ENCODE measurements at regions not wholly inside any gene's neighbourhood (a gene's known extent, or its start where the extent isn't known, plus 50 kb on each side); places are given as distances from the start of the nearest gene placed in this dataset.

DNA sequence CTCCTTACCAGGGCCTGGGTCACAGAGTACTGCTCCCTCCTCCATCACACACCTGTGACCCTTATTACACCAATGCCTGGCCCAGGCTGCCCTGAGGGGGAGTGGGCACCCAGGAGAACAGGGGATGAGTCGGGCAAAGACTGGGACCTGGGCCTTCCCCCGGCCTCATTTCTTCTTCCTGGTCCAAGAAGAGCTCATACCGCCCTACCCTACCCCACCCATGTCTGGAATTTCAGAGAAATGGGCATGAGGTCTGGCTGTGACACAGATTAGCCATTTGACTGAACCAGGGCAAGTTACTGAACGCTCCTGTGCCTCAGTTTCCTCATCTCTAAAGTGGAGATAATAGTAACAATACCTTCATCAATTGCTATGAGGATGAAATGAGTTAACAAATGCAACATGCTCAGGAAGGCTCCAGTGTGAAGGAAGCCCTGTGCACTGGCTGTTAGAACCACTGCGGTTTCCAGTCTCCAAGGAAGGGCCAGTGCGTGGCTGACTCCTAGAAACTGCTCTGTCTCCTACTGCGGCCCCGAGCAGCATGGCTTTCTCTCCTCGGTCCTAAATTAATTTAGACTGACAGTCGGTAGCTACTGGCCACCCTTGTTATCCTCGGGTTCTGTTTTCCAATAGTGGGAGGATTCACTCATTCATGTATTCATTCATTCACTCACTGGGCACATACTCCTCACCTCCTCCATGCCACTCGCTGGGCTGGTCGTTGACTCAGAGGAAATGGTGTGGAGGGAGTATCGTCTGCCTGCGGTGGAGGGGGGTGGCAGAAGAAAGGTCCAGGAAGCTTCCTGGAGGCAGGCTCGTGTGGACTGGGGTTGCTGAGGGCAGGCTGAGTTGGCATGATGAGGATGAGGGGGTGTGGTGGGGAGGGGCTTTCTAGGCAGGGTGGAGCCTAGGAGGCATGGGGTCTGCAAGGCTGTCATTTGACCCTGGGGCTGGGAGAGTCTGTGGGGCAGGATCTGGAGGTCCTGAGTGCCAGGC lies 175.6 kb downstream of the GLI2 start:
- H3K4me3 ChIP-seq (ENCODE audit: severe bottlenecking): no peak overlapping the region
- H3K27ac ChIP-seq (ENCODE audit: poor library complexity, severe bottlenecking): peak overlapping the region; percentile 87
- TF ChIP-seq CTCF (IDR thresholded peaks at IDR 0.05; ENCODE audit: poor library complexity, severe bottlenecking): no peak
- no peaks in the 10 kb centered on the region for H3K36me3 ChIP-seq (ENCODE audit: low read depth)
- ATAC-seq (ENCODE audit: low read depth): peak; percentile 43; the same call in 2 of the 3 replicates
- no peaks in the 10 kb centered on the region for H3K9me3 ChIP-seq (ENCODE audit: severe bottlenecking)
- DNase-seq (ENCODE audit: low spot score): no peak
- peaks cover 39% of the 10 kb centered on the region for H3K4me1 ChIP-seq (ENCODE audit: insufficient read depth, poor library complexity, severe bottlenecking)
- no peaks in the 10 kb centered on the region for H3K27me3 ChIP-seq (ENCODE audit: insufficient read depth, poor library complexity, severe bottlenecking)

DNA sequence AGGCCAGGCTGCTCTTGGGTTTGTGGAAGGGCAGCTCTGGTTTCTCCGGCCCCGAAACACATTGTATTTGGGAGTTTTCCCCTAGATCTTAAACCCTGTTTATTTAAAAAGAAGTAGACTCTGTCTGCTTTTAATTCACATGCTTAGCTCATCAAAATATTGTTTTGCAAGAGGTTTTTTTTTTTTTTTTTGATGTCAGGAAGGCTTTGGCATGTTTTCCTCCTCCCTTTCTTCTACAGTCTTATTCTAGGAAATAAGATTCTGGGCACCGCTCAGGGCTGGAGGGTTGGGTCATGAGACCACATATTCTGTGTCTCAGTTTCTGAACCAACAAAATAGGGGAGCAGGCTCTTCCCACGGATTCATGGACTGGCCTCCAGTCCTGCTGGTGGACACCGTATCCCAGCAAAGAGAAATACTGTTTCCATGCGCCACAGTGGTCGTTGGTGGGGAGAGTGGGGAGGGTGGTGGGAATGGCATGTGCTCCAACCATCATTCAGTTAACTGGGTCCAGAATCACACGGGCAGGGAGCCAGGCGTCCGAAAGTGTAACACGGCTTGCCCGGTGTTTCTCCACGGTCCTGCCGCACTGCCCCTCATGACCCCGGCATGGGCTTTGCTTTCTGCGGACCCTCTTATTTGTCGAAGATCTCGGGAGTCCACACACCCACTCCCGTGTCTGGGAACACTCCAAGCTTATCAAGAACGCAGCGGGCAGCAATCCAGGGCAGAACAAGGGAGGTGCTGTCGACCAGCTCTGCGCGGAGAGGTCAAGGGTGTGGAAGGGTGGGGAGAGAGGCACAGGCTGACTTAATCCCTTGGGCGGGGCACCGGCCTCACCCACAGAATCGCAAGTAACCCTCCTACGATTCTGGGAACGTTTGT lies 176.7 kb downstream of the GLI2 start:
- Histone ChIP-seq H3K27ac (ENCODE audit: poor library complexity, severe bottlenecking) (peak overlapping the region; percentile 87), H3K4me1 (ENCODE audit: insufficient read depth, poor library complexity, severe bottlenecking) (peaks cover 39% of the 10 kb centered on the region)

GRCh38 chr2:120913972-120914838 lies 178.5 kb downstream of the GLI2 start:
- Histone ChIP-seq H3K27ac (ENCODE audit: poor library complexity, severe bottlenecking) (peak overlapping the region; percentile 87), H3K27me3 (ENCODE audit: insufficient read depth, poor library complexity, severe bottlenecking) (no peaks in the 10 kb centered on the region)
- peak; percentile 36 for DNase-seq (ENCODE audit: low spot score)

More for the DNA sequence above, 176.7 kb downstream of the GLI2 start:
- DNase-seq (ENCODE audit: low spot score): no peak
- Histone ChIP-seq H3K4me3 (ENCODE audit: severe bottlenecking) (no peak overlapping the region), H3K27me3 (ENCODE audit: insufficient read depth, poor library complexity, severe bottlenecking) (no peaks in the 10 kb centered on the region), H3K36me3 (ENCODE audit: low read depth) (no peaks in the 10 kb centered on the region), H3K9me3 (ENCODE audit: severe bottlenecking) (no peaks in the 10 kb centered on the region)
- no peak for ATAC-seq (ENCODE audit: low read depth)
- TF ChIP-seq CTCF (IDR thresholded peaks at IDR 0.05; ENCODE audit: poor library complexity, severe bottlenecking): no peak

More at GRCh38 chr2:120913972-120914838, 178.5 kb downstream of the GLI2 start:
- no peak for TF ChIP-seq CTCF (IDR thresholded peaks at IDR 0.05; ENCODE audit: poor library complexity, severe bottlenecking)
- Histone ChIP-seq H3K4me1 (ENCODE audit: insufficient read depth, poor library complexity, severe bottlenecking) (peaks cover 39% of the 10 kb centered on the region), H3K36me3 (ENCODE audit: low read depth) (no peaks in the 10 kb centered on the region), H3K4me3 (ENCODE audit: severe bottlenecking) (no peak overlapping the region), H3K9me3 (ENCODE audit: severe bottlenecking) (no peaks in the 10 kb centered on the region)
- ATAC-seq (ENCODE audit: low read depth): no peak

Data from RWPE2 (cell line).